WTC11 (cell line): ENCODE measurements at regions not wholly inside any gene's neighbourhood (a gene's known extent, or its start where the extent isn't known, plus 50 kb on each side); places are given as distances from the start of the nearest gene placed in this dataset.

ENCODE experiments used
- ATAC-seq: fragments of 200-7000 bp; cut with Tn5 transposase; 2 replicates; pipeline ENCODE4 v1.10.0; 2021; ENCODE audit warnings: mild to moderate bottlenecking, moderate library complexity
- CTCF ChIA-PET: fragments of 300-600 bp; sonication (Branson Sonifier 250); formaldehyde crosslinking; loops from one replicate; lab custom pipeline; 2021; ENCODE audit warnings: antibody characterized with exemption; lab: Charles Lee
- POLR2A ChIA-PET: fragments of 350-600 bp; sonication (Branson Sonifier 250); formaldehyde crosslinking; loops from one replicate; lab custom pipeline; 2021; ENCODE audit warnings: antibody characterized with exemption; lab: Charles Lee
- DNase-seq: peaks from one replicate; pipeline ENCODE4 v3.0.0; 2021; ENCODE audit warnings: low spot score
- H3K27ac Mint-ChIP-seq: 2 replicates; pipeline ENCODE4 v1.8.0; 2021; ENCODE audit warnings: mixed read lengths
- H3K27me3 Mint-ChIP-seq: 2 replicates; pipeline ENCODE4 v1.8.0; 2021; ENCODE audit warnings: low read depth, mild to moderate bottlenecking, moderate library complexity, mixed read lengths
- H3K36me3 Mint-ChIP-seq: 2 replicates; pipeline ENCODE4 v1.8.0; 2021; ENCODE audit warnings: mixed read lengths
- H3K4me1 Mint-ChIP-seq: 2 replicates; pipeline ENCODE4 v1.8.0; 2022; ENCODE audit warnings: mixed read lengths
- H3K4me3 Mint-ChIP-seq: 2 replicates; pipeline ENCODE4 v1.8.0; 2021; ENCODE audit warnings: mild to moderate bottlenecking, moderate library complexity, mixed read lengths
- H3K9me3 Mint-ChIP-seq: 2 replicates; pipeline ENCODE4 v1.8.0; 2021; ENCODE audit warnings: mixed read lengths
- AR ChIP-seq: fragments of 250-450 bp; sonication (Bioruptor Pico); IDR thresholded peaks from 2 replicates; pipeline ENCODE4 v1.9.0; 2021; ENCODE audit warnings: mild to moderate bottlenecking
- CDX4 ChIP-seq: fragments of 250-450 bp; sonication (Bioruptor Pico); IDR thresholded peaks from 2 replicates; pipeline ENCODE4 v1.9.0; 2021; ENCODE audit warnings: moderate library complexity, mild to moderate bottlenecking, inconsistent platforms, borderline replicate concordance
- CREB1 ChIP-seq: sonication (generic); formaldehyde crosslinking; IDR thresholded peaks from 2 replicates; pipeline ENCODE4 v1.8.0; 2023; ENCODE audit warnings: mild to moderate bottlenecking, missing genetic modification reagents
- E2F5 ChIP-seq: sonication (generic); formaldehyde crosslinking; IDR thresholded peaks from 2 replicates; pipeline ENCODE4 v1.8.1; 2022; ENCODE audit warnings: mild to moderate bottlenecking, moderate library complexity, missing genetic modification reagents
- ERG ChIP-seq: fragments of 250-450 bp; sonication (Bioruptor Pico); IDR thresholded peaks from 2 replicates; pipeline ENCODE4 v1.8.0; 2021; ENCODE audit warnings: mild to moderate bottlenecking
- ESRRA ChIP-seq: sonication (generic); formaldehyde crosslinking; IDR thresholded peaks from 2 replicates; pipeline ENCODE4 v1.8.1; 2022; ENCODE audit warnings: mild to moderate bottlenecking, missing genetic modification reagents, borderline replicate concordance
- GABPB1 ChIP-seq: sonication (generic); formaldehyde crosslinking; IDR thresholded peaks from 2 replicates; pipeline ENCODE4 v1.8.1; 2023; ENCODE audit warnings: mild to moderate bottlenecking, missing genetic modification reagents
- GRHL2 ChIP-seq: fragments of 250-450 bp; sonication (Bioruptor Pico); IDR thresholded peaks from 2 replicates; pipeline ENCODE4 v1.8.0; 2022; ENCODE audit warnings: mild to moderate bottlenecking, moderate library complexity; ENCODE audit not compliant: insufficient replicate concordance, severe bottlenecking
- GTF2I ChIP-seq: fragments of 250-450 bp; sonication (Bioruptor Pico); conservative IDR thresholded peaks from 2 replicates; pipeline ENCODE4 v1.4.0; 2021; ENCODE audit warnings: mild to moderate bottlenecking
- OVOL2 ChIP-seq: fragments of 250-450 bp; sonication (Bioruptor Pico); IDR thresholded peaks from 2 replicates; pipeline ENCODE4 v1.9.0; 2021; ENCODE audit warnings: mild to moderate bottlenecking, borderline replicate concordance
- SMAD3 ChIP-seq: sonication (generic); formaldehyde crosslinking; IDR thresholded peaks from 2 replicates; pipeline ENCODE4 v1.8.0; 2022; ENCODE audit warnings: missing genetic modification reagents, mild to moderate bottlenecking, borderline replicate concordance
- STAT6 ChIP-seq: sonication (generic); formaldehyde crosslinking; conservative IDR thresholded peaks from 2 replicates; pipeline ENCODE4 v1.8.1; 2023; ENCODE audit warnings: mild to moderate bottlenecking, low read depth, missing genetic modification reagents, moderate library complexity
- TEAD4 ChIP-seq: sonication (generic); formaldehyde crosslinking; IDR thresholded peaks from 2 replicates; pipeline ENCODE4 v1.8.0; 2022; ENCODE audit warnings: mild to moderate bottlenecking, missing genetic modification reagents
- ZBTB21 ChIP-seq: sonication (generic); formaldehyde crosslinking; IDR thresholded peaks from 2 replicates; pipeline ENCODE4 v1.8.1; 2023; ENCODE audit warnings: mild to moderate bottlenecking, missing genetic modification reagents, borderline replicate concordance
- ZNF138 ChIP-seq: sonication (generic); formaldehyde crosslinking; conservative IDR thresholded peaks from 2 replicates; pipeline ENCODE4 v1.8.1; 2022; ENCODE audit warnings: mild to moderate bottlenecking, moderate library complexity, missing genetic modification reagents
- ZNF219 ChIP-seq: sonication (generic); formaldehyde crosslinking; IDR thresholded peaks from 2 replicates; pipeline ENCODE4 v1.8.0; 2023; ENCODE audit warnings: missing genetic modification reagents, mild to moderate bottlenecking, borderline replicate concordance
- ZNF317 ChIP-seq: sonication (generic); formaldehyde crosslinking; IDR thresholded peaks from 2 replicates; pipeline ENCODE4 v1.8.1; 2023; ENCODE audit warnings: low read depth, mild to moderate bottlenecking, moderate library complexity, missing genetic modification reagents, borderline replicate concordance
- ZNF416 ChIP-seq: fragments of 250-450 bp; sonication (Bioruptor Pico); IDR thresholded peaks from 2 replicates; pipeline ENCODE4 v1.9.0; 2021; ENCODE audit warnings: mild to moderate bottlenecking, inconsistent platforms
- ZNF425 ChIP-seq: fragments of 250-450 bp; sonication (Bioruptor Pico); conservative IDR thresholded peaks from 2 replicates; pipeline ENCODE4 v1.9.0; 2021; ENCODE audit warnings: mild to moderate bottlenecking
- TF ChIP-seq, protein P1 (sequence below): fragments of 250-450 bp; sonication (Bioruptor Pico); IDR thresholded peaks from 2 replicates; pipeline ENCODE4 v1.9.0; 2021; ENCODE audit warnings: mild to moderate bottlenecking
- TF ChIP-seq, protein P2 (sequence below): fragments of 200-600 bp; IDR thresholded peaks from 2 replicates; pipeline ENCODE4 v1.8.0; 2022; ENCODE audit warnings: antibody characterized with exemption

DNA sequence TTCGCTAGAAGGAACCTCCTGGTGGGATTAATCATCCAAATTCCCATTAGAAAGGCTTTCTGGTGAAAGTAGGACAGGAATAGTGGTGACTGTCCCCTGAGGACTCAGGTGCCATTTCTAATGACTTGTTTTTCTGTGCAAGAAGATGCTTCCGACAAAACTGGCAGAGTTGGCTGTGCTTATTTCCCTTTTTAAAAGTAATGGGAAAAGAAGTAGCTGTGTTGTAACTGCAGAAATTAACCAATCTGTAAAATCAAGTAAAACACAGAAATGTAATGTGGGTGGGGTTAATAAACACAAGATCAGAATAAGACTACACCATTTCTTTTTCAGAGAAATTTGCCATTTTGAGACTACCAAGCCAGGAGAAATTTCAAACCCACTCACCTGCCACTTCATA, 55.0 kb upstream of the FAM9B start (continued):
- TF ChIP-seq E2F5 (CRISPR knock-in tag) (no peak), GTF2I (no peak), ZNF425 (CRISPR knock-in tag) (no peak), CDX4 (no peak), ZNF416 (CRISPR knock-in tag) (no peak), SMAD3 (CRISPR knock-in tag) (no peak), STAT6 (CRISPR knock-in tag) (no peak)

- no peak for ATAC-seq
- peaks cover 24% of the 10 kb centered on the region for H3K4me1 Mint-ChIP-seq
- peaks cover 10% of the 10 kb centered on the region for H3K9me3 Mint-ChIP-seq
- H3K27ac Mint-ChIP-seq, result no peak overlapping the region
- ChIA-PET CTCF (no interaction called here), POLR2A (no interaction called here)
- TF ChIP-seq ZNF317 (CRISPR knock-in tag), result no peak
- no peak overlapping the region for H3K4me3 Mint-ChIP-seq
- no peaks in the 10 kb centered on the region; the same call in 1 of the 2 replicates for H3K27me3 Mint-ChIP-seq
- H3K36me3 Mint-ChIP-seq, result peaks cover 9% of the 10 kb centered on the region
- no peak for DNase-seq
These were observed 56.8 kb upstream of the FAM9B start for GRCh38 chrX:9090766-9091165.

DNA sequence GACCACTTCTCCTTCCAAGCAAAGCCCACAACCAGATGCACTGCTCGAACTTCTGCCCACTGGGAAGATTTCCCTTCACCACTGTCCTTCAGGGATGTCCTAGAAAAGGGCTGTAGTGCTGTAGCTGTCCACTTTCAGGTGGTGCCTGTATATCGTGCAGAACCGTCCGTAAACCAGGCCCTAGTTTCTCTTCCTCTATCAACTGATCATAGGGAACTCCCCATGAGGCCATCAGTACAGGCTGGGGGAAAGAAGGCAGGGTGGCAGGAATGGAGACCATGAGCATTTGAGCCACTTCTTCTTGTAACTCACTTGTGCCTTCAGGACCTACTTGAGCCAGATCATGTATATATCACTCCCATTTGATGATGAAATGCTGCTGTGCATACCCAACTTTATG, 57.3 kb upstream of the FAM9B start:
- POLR2A ChIA-PET, result no interaction called here
- DNase-seq, result no peak
- H3K9me3 Mint-ChIP-seq, result peaks cover 10% of the 10 kb centered on the region

More for the DNA sequence above, 57.3 kb upstream of the FAM9B start:
- Mint-ChIP-seq H3K36me3 (peaks cover 9% of the 10 kb centered on the region), H3K4me3 (no peak overlapping the region)
- no peak for TF ChIP-seq ERG (CRISPR knock-in tag)
- TF ChIP-seq, protein P1, sequence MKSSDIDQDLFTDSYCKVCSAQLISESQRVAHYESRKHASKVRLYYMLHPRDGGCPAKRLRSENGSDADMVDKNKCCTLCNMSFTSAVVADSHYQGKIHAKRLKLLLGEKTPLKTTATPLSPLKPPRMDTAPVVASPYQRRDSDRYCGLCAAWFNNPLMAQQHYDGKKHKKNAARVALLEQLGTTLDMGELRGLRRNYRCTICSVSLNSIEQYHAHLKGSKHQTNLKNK (CRISPR knock-in tag), result no peak
- no peak for TF ChIP-seq TEAD4
- TF ChIP-seq GABPB1 (CRISPR knock-in tag), result no peak
- no peak for TF ChIP-seq CREB1 (CRISPR knock-in tag)
- TF ChIP-seq ZBTB21, result no peak
- TF ChIP-seq ZNF219, result no peak
- TF ChIP-seq GTF2I, result no peak
- TF ChIP-seq, protein P2, sequence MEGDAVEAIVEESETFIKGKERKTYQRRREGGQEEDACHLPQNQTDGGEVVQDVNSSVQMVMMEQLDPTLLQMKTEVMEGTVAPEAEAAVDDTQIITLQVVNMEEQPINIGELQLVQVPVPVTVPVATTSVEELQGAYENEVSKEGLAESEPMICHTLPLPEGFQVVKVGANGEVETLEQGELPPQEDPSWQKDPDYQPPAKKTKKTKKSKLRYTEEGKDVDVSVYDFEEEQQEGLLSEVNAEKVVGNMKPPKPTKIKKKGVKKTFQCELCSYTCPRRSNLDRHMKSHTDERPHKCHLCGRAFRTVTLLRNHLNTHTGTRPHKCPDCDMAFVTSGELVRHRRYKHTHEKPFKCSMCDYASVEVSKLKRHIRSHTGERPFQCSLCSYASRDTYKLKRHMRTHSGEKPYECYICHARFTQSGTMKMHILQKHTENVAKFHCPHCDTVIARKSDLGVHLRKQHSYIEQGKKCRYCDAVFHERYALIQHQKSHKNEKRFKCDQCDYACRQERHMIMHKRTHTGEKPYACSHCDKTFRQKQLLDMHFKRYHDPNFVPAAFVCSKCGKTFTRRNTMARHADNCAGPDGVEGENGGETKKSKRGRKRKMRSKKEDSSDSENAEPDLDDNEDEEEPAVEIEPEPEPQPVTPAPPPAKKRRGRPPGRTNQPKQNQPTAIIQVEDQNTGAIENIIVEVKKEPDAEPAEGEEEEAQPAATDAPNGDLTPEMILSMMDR, result no peak
- no peak for TF ChIP-seq ZNF138 (CRISPR knock-in tag)
- TF ChIP-seq GRHL2 (CRISPR knock-in tag), result no peak
- TF ChIP-seq OVOL2, result no peak
- no peak for TF ChIP-seq AR
- TF ChIP-seq ESRRA (CRISPR knock-in tag), result no peak
- TF ChIP-seq, all 79 proteins: peak for 0
- Mint-ChIP-seq H3K27ac (no peak overlapping the region), H3K27me3 (no peaks in the 10 kb centered on the region; the same call in 1 of the 2 replicates), H3K4me1 (peaks cover 24% of the 10 kb centered on the region)
- CTCF ChIA-PET, result no interaction called here
- ATAC-seq, result no peak
